ENCODE measurements at regions not wholly inside any gene's neighbourhood (a gene's known extent, or its start where the extent isn't known, plus 50 kb on each side); places are given as distances from the start of the nearest gene placed in this dataset.

GRCh38 chr1:233442026-233442780 lies 114.7 kb downstream of the MAP3K21 start:
- Histone ChIP-seq H3K4me1 (ENCODE audit: control insufficient read depth in 1 of 2, insufficient read depth in 2 of 2, low read length in 2 of 2) (peaks cover 0 to 14% of the 10 kb centered on the region in 2 experiments; a peak in 2 of 4 replicates), H3K9me2 (ENCODE audit: insufficient read depth) (no peaks in the 10 kb centered on the region), H3K36me3 (ENCODE audit: control insufficient read depth in 1 of 2, insufficient read depth in 2 of 2, low read length in 2 of 2) (no peaks in the 10 kb centered on the region), H3K9me3 (ENCODE audit: control insufficient read depth in 1 of 2, insufficient read depth in 1 of 2, low read depth in 1 of 2, low read length in 2 of 2) (no peaks in the 10 kb centered on the region), H3K27ac (ENCODE audit: low read depth, low read length) (no peak overlapping the region), H3K9ac (ENCODE audit: low read length) (no peak overlapping the region), H3K79me2 (ENCODE audit: insufficient read depth, low read length) (no peaks in the 10 kb centered on the region), H3K4me2 (ENCODE audit: low read length) (no peak overlapping the region), H3K27me3 (ENCODE audit: insufficient read depth, low read length) (no peaks in the 10 kb centered on the region), H2AFZ (ENCODE audit: low read depth, low read length, poor library complexity, severe bottlenecking) (no peak overlapping the region), H4K20me1 (ENCODE audit: insufficient read depth) (no peaks in the 10 kb centered on the region), H3K4me3 (replicated peaks in 1 of 2; ENCODE audit: low read depth in 1 of 2, low read length in 2 of 2) (no peak overlapping the region)
- CTCF ChIA-PET, result interaction anchor here (1.0 to 2.9 kb wide), 9 partner anchors 12 to 670 kb away, joined by 3 to 32 read pairs (median 10); partner anchors contain the start of gene SLC35F3
- POLR2A ChIA-PET, result no interaction called here
- RAD21 ChIA-PET (ENCODE audit: low non-redundant PET in 1 of 2, low total read pairs in 2 of 2, uncharacterized antibody in 2 of 2, unreplicated experiment in 2 of 2), result interaction anchor here (1.1 to 1.5 kb wide), 2 partner anchors 349 kb away, joined by 4 to 5 read pairs; no protein-coding TSS in a partner anchor
- TF ChIP-seq CBX3 (IDR thresholded peaks at IDR 0.05; ENCODE audit: low read depth) (no peak), EZH2 (IDR thresholded peaks at IDR 0.05) (no peak), ZFX (IDR thresholded peaks at IDR 0.05) (no peak), RAD21 (IDR thresholded peaks at IDR 0.05; ENCODE audit: low read depth) (no peak), CEBPB (IDR thresholded peaks at IDR 0.05; ENCODE audit: low read depth) (no peak), POLR2A (IDR thresholded peaks at IDR 0.05; ENCODE audit: borderline replicate concordance, extremely low read depth, insufficient read depth, insufficient read length) (no peak), ZNF274 (IDR thresholded peaks at IDR 0.05; ENCODE audit: low read depth, low read length) (no peak), EZH2phosphoT487 (IDR thresholded peaks at IDR 0.05; ENCODE audit: borderline replicate concordance) (no peak)
- TF ChIP-seq, protein P1, sequence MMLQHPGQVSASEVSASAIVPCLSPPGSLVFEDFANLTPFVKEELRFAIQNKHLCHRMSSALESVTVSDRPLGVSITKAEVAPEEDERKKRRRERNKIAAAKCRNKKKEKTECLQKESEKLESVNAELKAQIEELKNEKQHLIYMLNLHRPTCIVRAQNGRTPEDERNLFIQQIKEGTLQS (IDR thresholded peaks at IDR 0.05), result no peak
- TF ChIP-seq, protein P2, sequence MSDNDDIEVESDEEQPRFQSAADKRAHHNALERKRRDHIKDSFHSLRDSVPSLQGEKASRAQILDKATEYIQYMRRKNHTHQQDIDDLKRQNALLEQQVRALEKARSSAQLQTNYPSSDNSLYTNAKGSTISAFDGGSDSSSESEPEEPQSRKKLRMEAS (IDR thresholded peaks at IDR 0.05), result no peak
- ATAC-seq (no peak), DNase-seq (ENCODE audit: low read depth, low spot score) (no peak)
- no TSS peak for BruUV-seq (replicated peaks)
- intact Hi-C loops (cut with micrococcal nuclease), result loop anchor here (5.0 kb wide), 1 partner anchor 140 kb away; no protein-coding TSS in a partner anchor
